ENCODE measurements at regions not wholly inside any gene's neighbourhood (a gene's known extent, or its start where the extent isn't known, plus 50 kb on each side); places are given as distances from the start of the nearest gene placed in this dataset.

- Histone ChIP-seq H3K4me3 (replicated peaks in 1 of 3; ENCODE audit: insufficient read depth in 1 of 3, low read depth in 1 of 3, low read length in 3 of 3) (no peak overlapping the region), H4K20me1 (replicated peaks; ENCODE audit: control insufficient read depth, extremely low read depth, insufficient read depth, low read length) (no peaks in the 10 kb centered on the region), H3K36me3 (ENCODE audit: control insufficient read depth in 2 of 2, extremely low read depth in 1 of 2, insufficient read depth in 2 of 2, low read length in 2 of 2) (no peaks in the 10 kb centered on the region), H3K9me3 (replicated peaks; ENCODE audit: control insufficient read depth, insufficient read depth, low read length) (no peaks in the 10 kb centered on the region), H2AFZ (ENCODE audit: low read depth, low read length) (no peak overlapping the region), H3K9ac (replicated peaks; ENCODE audit: extremely low read depth, insufficient read depth, low read length) (no peak overlapping the region), H3K27me3 (ENCODE audit: control insufficient read depth in 2 of 2, insufficient read depth in 2 of 2, low read length in 2 of 2) (no peaks in the 10 kb centered on the region), H3K4me1 (ENCODE audit: control insufficient read depth, extremely low read depth, insufficient read depth, low read length) (no peaks in the 10 kb centered on the region), H3K9me1 (replicated peaks; ENCODE audit: control insufficient read depth, extremely low read depth, insufficient read depth, low read length) (no peaks in the 10 kb centered on the region), H3K79me2 (ENCODE audit: control insufficient read depth, insufficient read depth, low read length) (no peaks in the 10 kb centered on the region), H3K27ac (ENCODE audit: insufficient read depth, low read depth, low read length) (no peak overlapping the region), H3K4me2 (ENCODE audit: insufficient read depth, low read length) (no peak overlapping the region)
- BruUV-seq (replicated peaks), result no TSS peak
- ChIA-PET POLR2A (no interaction called here), CTCF (no interaction called here)
- TF ChIP-seq MYC (IDR thresholded peaks at IDR 0.05; ENCODE audit: low read depth, low read length) (no peak), CTCF (IDR thresholded peaks at IDR 0.05; ENCODE audit: extremely low read depth in 1 of 2, insufficient read depth in 1 of 2, low read depth in 1 of 2, low read length in 2 of 2) (no peak), FOS (IDR thresholded peaks at IDR 0.05; ENCODE audit: borderline replicate concordance, insufficient read depth, low read length) (no peak), POLR2AphosphoS5 (IDR thresholded peaks at IDR 0.05; ENCODE audit: insufficient read depth, low read depth, low read length) (no peak), GATA2 (IDR thresholded peaks at IDR 0.05; ENCODE audit: insufficient read depth, insufficient read length, low read depth, low read length) (no peak), JUN (IDR thresholded peaks at IDR 0.05; ENCODE audit: borderline replicate concordance, insufficient read depth, insufficient read length, low read depth) (no peak), MAX (IDR thresholded peaks at IDR 0.05; ENCODE audit: insufficient read depth, insufficient read length) (no peak), EZH2 (IDR thresholded peaks at IDR 0.05; ENCODE audit: borderline replicate concordance, low read depth, low read length, severe bottlenecking) (no peak), POLR2A (IDR thresholded peaks at IDR 0.05; ENCODE audit: low read depth, low read length) (no peak)
- FAIRE-seq (no peak), DNase-seq (ENCODE audit: low read depth, low spot score) (no peak)
- intact Hi-C loops (cut with micrococcal nuclease) (no loop called here), dilution Hi-C loops (cut with MboI; ENCODE audit: extremely low pct_ligation_motif_present, low sequenced_read_pairs) (no loop called here)
Measured at GRCh38 chr22:44384563-44385295, 72.0 kb upstream of the SHISAL1 start.

Measured in endothelial cell of umbilical vein (primary cell).